Mesenchymal stem cell (in vitro differentiated cells and primary cell): ENCODE measurements at regions not wholly inside any gene's neighbourhood (a gene's known extent, or its start where the extent isn't known, plus 50 kb on each side); places are given as distances from the start of the nearest gene placed in this dataset.
A peak's percentile ranks its signal among the peaks of the same experiment; 100 is the strongest.

Experiments
- DNase-seq: peaks from one replicate; pipeline ENCODE4 v3.0.0-alpha.2; 2013
- H2AFZ ChIP-seq: one replicate; pipeline ENCODE4 v1.6.1; 2013; ENCODE audit warnings: low read depth, mild to moderate bottlenecking, control low read depth, inconsistent platforms, low read length, moderate library complexity
- H2AK5ac ChIP-seq: 2 replicates; pipeline ENCODE4 v1.6.1; 2013; ENCODE audit warnings: low read length, moderate library complexity, mild to moderate bottlenecking, inconsistent platforms; ENCODE audit not compliant: severe bottlenecking
- H2BK120ac ChIP-seq: one replicate; pipeline ENCODE4 v1.6.1; 2013; ENCODE audit warnings: low read depth, mild to moderate bottlenecking, inconsistent platforms, low read length, moderate library complexity
- H2BK12ac ChIP-seq, 2 experiments: one replicate each; pipeline ENCODE4 v1.6.1; 2013; ENCODE audit warnings: inconsistent platforms in 2 of 2, low read length in 2 of 2, mild to moderate bottlenecking in 2 of 2, moderate library complexity in 2 of 2, control low read depth in 1 of 2
- H2BK15ac ChIP-seq: one replicate; pipeline ENCODE4 v1.6.1; 2013; ENCODE audit warnings: mild to moderate bottlenecking, low read depth, inconsistent platforms; ENCODE audit not compliant: poor library complexity, severe bottlenecking
- H2BK5ac ChIP-seq: 2 replicates; pipeline ENCODE4 v1.6.1; 2013; ENCODE audit warnings: low read depth, mild to moderate bottlenecking, low read length, control low read depth, inconsistent platforms; ENCODE audit not compliant: poor library complexity, severe bottlenecking
- H3K14ac ChIP-seq, 2 experiments: one replicate each; pipeline ENCODE4 v1.6.1; 2013; ENCODE audit warnings: inconsistent platforms in 2 of 2, low read length in 2 of 2, control low read depth in 1 of 2, mild to moderate bottlenecking in 1 of 2, moderate library complexity in 1 of 2
- H3K18ac ChIP-seq, 2 experiments: one replicate each; pipeline ENCODE4 v1.6.1; 2013; ENCODE audit warnings: inconsistent platforms in 2 of 2, low read length in 2 of 2, control low read depth in 1 of 2, low read depth in 1 of 2, mild to moderate bottlenecking in 1 of 2
- H3K23ac ChIP-seq, 2 experiments: one replicate each; pipeline ENCODE4 v1.6.1; 2013; ENCODE audit warnings: inconsistent platforms in 2 of 2, low read length in 2 of 2, mild to moderate bottlenecking in 2 of 2, moderate library complexity in 2 of 2, control low read depth in 1 of 2
- H3K27ac ChIP-seq: 2 replicates; pipeline ENCODE4 v1.5.1; 2013; ENCODE audit warnings: mild to moderate bottlenecking, moderate library complexity, low read length, control low read depth, inconsistent platforms; ENCODE audit not compliant: poor library complexity, severe bottlenecking
- H3K27me3 ChIP-seq, 2 experiments: 2 replicates each; pipeline versions ENCODE4 v1.6.1 to v1.7.0; 2013; ENCODE audit warnings: low read length in 2 of 2, mild to moderate bottlenecking in 2 of 2, moderate library complexity in 2 of 2, control low read depth in 1 of 2, inconsistent platforms in 1 of 2; ENCODE audit not compliant: control insufficient read depth in 1 of 2, insufficient read depth in 1 of 2
- H3K36me3 ChIP-seq, 2 experiments: 2 replicates each; pipeline versions ENCODE4 v1.6.1 to v1.7.0; 2013; ENCODE audit warnings: low read length in 2 of 2, control low read depth in 1 of 2, inconsistent platforms in 1 of 2, low read depth in 1 of 2, mild to moderate bottlenecking in 1 of 2; ENCODE audit not compliant: insufficient read depth in 2 of 2, control insufficient read depth in 1 of 2
- H3K4ac ChIP-seq, 2 experiments: one replicate each; pipeline ENCODE4 v1.6.1; 2013; ENCODE audit warnings: inconsistent platforms in 2 of 2, low read length in 2 of 2, mild to moderate bottlenecking in 2 of 2, moderate library complexity in 2 of 2, control low read depth in 1 of 2, low read depth in 1 of 2
- H3K4me1 ChIP-seq: 2 replicates; pipeline ENCODE4 v1.6.1; 2013; ENCODE audit warnings: low read depth, low read length, control low read depth; ENCODE audit not compliant: control insufficient read depth, insufficient read depth
- H3K4me2 ChIP-seq: 2 replicates; pipeline ENCODE4 v1.6.1; 2013; ENCODE audit warnings: low read length, mild to moderate bottlenecking, inconsistent platforms; ENCODE audit not compliant: poor library complexity, severe bottlenecking
- H3K4me3 ChIP-seq, 2 experiments: 2 replicates each; pipeline versions ENCODE4 v1.5.1 to v1.7.0; 2013; ENCODE audit warnings: low read length in 2 of 2, mild to moderate bottlenecking in 2 of 2, control low read depth in 1 of 2, low read depth in 1 of 2; ENCODE audit not compliant: insufficient read depth in 1 of 2
- H3K79me1 ChIP-seq: replicated peaks from 2 replicates; pipeline ENCODE4 v1.6.1; 2013; ENCODE audit warnings: mild to moderate bottlenecking, control low read depth, low read length, inconsistent platforms; ENCODE audit not compliant: poor library complexity, severe bottlenecking
- H3K9ac ChIP-seq: 2 replicates; pipeline ENCODE4 v1.7.0; 2013; ENCODE audit warnings: mild to moderate bottlenecking, low read length, moderate library complexity
- H3K9me3 ChIP-seq: 2 replicates; pipeline ENCODE4 v1.7.0; 2013; ENCODE audit warnings: mild to moderate bottlenecking, low read length; ENCODE audit not compliant: control insufficient read depth
- H4K8ac ChIP-seq: one replicate; pipeline ENCODE4 v1.6.1; 2013; ENCODE audit warnings: inconsistent platforms, mild to moderate bottlenecking, low read length, moderate library complexity
- H4K91ac ChIP-seq: one replicate; pipeline ENCODE4 v1.6.1; 2013; ENCODE audit warnings: mild to moderate bottlenecking, low read length, inconsistent platforms
- WGBS: methylation state at CpG from one replicate; pipeline ENCODE4 v1.1.7; 2013; ENCODE audit warnings: mixed read lengths; 5-methylcytosine and 5-hydroxymethylcytosine counted together

- H3K27me3 ChIP-seq: no peaks in the 10 kb centered on the region
- no peak overlapping the region for H2BK12ac ChIP-seq
- H2BK15ac ChIP-seq: no peak overlapping the region
- peak overlapping the region in 1 of 2 experiments; percentile 14 for H3K4ac ChIP-seq
- no peak overlapping the region for H3K4me2 ChIP-seq
- H3K9me3 ChIP-seq: no peaks in the 10 kb centered on the region
- no peak overlapping the region for H3K18ac ChIP-seq
- DNase-seq: no peak
- no peak overlapping the region for H3K14ac ChIP-seq
- no peaks in the 10 kb centered on the region for H3K36me3 ChIP-seq
- no peak overlapping the region for H2AK5ac ChIP-seq
- no peak overlapping the region for H2BK5ac ChIP-seq
- no peak overlapping the region for H3K9ac ChIP-seq
- H3K4me3 ChIP-seq: no peak overlapping the region
- no peak overlapping the region for H3K27ac ChIP-seq
- H3K79me1 ChIP-seq: no peaks in the 10 kb centered on the region
- WGBS: 65% methylated on average over 5 of the region's 6 CpGs
- no peak overlapping the region for H4K8ac ChIP-seq
- H3K23ac ChIP-seq: no peak overlapping the region
- no peak overlapping the region for H4K91ac ChIP-seq
- no peak overlapping the region for H2BK120ac ChIP-seq
- no peak overlapping the region for H2AFZ ChIP-seq
- H3K4me1 ChIP-seq: no peaks in the 10 kb centered on the region
Observed at GRCh38 chr2:238694922-238695321, 153.0 kb upstream of the TWIST2 start.

GRCh38 chr2:238695538-238695937 lies 152.3 kb upstream of the TWIST2 start:
- Histone ChIP-seq H4K8ac (no peak overlapping the region), H3K4me3 (no peak overlapping the region), H3K9me3 (no peaks in the 10 kb centered on the region), H3K4ac (no peak overlapping the region), H3K27ac (no peak overlapping the region), H2BK5ac (no peak overlapping the region), H3K4me1 (no peaks in the 10 kb centered on the region), H2AFZ (no peak overlapping the region), H3K79me1 (no peaks in the 10 kb centered on the region), H2BK12ac (no peak overlapping the region), H2BK15ac (no peak overlapping the region), H3K4me2 (no peak overlapping the region), H3K14ac (no peak overlapping the region), H3K23ac (no peak overlapping the region), H2BK120ac (no peak overlapping the region), H4K91ac (no peak overlapping the region), H3K27me3 (no peaks in the 10 kb centered on the region), H3K36me3 (no peaks in the 10 kb centered on the region), H3K9ac (no peak overlapping the region), H3K18ac (no peak overlapping the region), H2AK5ac (no peak overlapping the region)
- no peak for DNase-seq
- WGBS: 56% methylated on average over 3 of the region's 4 CpGs

DNA sequence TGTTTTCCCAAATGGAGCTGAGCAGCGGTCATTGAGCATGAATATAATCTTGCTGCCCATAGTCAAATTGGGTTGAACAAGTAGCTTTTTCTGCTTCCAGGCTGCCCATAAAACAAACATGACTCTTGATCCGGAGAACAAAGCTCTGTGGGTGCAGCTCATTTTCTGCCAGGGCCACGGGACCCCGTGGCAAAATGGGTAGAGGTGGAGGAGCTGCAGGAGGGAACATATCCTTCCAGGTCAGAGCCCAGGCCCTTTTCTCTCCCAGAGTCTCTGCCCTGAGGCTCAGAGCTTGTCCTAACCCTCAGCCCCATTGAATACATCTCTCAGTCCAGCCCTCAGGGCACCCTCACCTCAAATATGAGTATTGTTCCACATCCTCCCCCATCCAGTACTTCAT lies 151.6 kb upstream of the TWIST2 start:
- 71% methylated on average over 4 of the region's 4 CpGs for WGBS
- no peaks in the 10 kb centered on the region for H3K27me3 ChIP-seq

DNA sequence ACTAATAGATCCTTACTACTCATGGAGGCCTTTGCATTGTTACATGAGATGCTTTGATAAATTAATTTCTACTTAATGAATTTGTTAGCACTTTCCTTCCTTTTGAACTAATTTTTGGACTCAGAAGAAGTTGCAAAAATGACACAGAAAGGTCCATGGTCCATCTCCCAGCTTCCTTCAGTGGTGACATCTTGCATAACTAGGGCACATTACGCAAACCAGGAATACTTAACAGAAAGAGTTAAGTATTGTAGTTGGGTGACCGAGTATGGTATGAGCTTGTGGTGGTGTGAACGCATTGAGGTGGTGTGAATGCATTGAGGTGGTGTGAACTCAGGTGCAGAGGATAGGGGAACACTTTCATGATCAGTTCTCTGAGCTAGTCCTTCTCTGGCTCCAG lies 151.1 kb upstream of the TWIST2 start:
- no peak overlapping the region for H2BK5ac ChIP-seq
- no peak overlapping the region for H2AFZ ChIP-seq
- H4K91ac ChIP-seq: no peak overlapping the region
- 72% methylated on average over 3 of the region's 3 CpGs for WGBS
- no peak overlapping the region for H4K8ac ChIP-seq
- H3K23ac ChIP-seq: no peak overlapping the region
- H2BK12ac ChIP-seq: no peak overlapping the region
- H3K4me1 ChIP-seq: no peaks in the 10 kb centered on the region
- H2BK15ac ChIP-seq: no peak overlapping the region
- no peak overlapping the region for H3K4me2 ChIP-seq
- no peaks in the 10 kb centered on the region for H3K9me3 ChIP-seq
- H3K4me3 ChIP-seq: no peak overlapping the region
- H3K79me1 ChIP-seq: no peaks in the 10 kb centered on the region
- H3K9ac ChIP-seq: no peak overlapping the region
- no peak overlapping the region for H3K27ac ChIP-seq
- no peak for DNase-seq
- no peak overlapping the region for H2AK5ac ChIP-seq
- no peak overlapping the region for H3K18ac ChIP-seq
- H3K27me3 ChIP-seq: no peaks in the 10 kb centered on the region
- no peak overlapping the region for H3K14ac ChIP-seq
- no peaks in the 10 kb centered on the region for H3K36me3 ChIP-seq
- no peak overlapping the region for H2BK120ac ChIP-seq
- no peak overlapping the region for H3K4ac ChIP-seq

More for the DNA sequence above, 151.6 kb upstream of the TWIST2 start:
- no peak overlapping the region for H3K4ac ChIP-seq
- H2AFZ ChIP-seq: no peak overlapping the region
- no peak overlapping the region for H2AK5ac ChIP-seq
- no peaks in the 10 kb centered on the region for H3K79me1 ChIP-seq
- H2BK15ac ChIP-seq: no peak overlapping the region
- no peak overlapping the region for H2BK12ac ChIP-seq
- H3K9me3 ChIP-seq: no peaks in the 10 kb centered on the region
- H3K23ac ChIP-seq: no peak overlapping the region
- no peak overlapping the region for H3K4me3 ChIP-seq
- no peak overlapping the region for H2BK120ac ChIP-seq
- no peak overlapping the region for H3K18ac ChIP-seq
- H3K27ac ChIP-seq: no peak overlapping the region
- H3K9ac ChIP-seq: no peak overlapping the region
- H3K14ac ChIP-seq: no peak overlapping the region
- H3K4me2 ChIP-seq: no peak overlapping the region
- H3K4me1 ChIP-seq: no peaks in the 10 kb centered on the region
- H4K8ac ChIP-seq: no peak overlapping the region
- no peaks in the 10 kb centered on the region for H3K36me3 ChIP-seq
- no peak overlapping the region for H2BK5ac ChIP-seq
- no peak for DNase-seq
- no peak overlapping the region for H4K91ac ChIP-seq
